HEK293T (cell line): ENCODE measurements at regions not wholly inside any gene's neighbourhood (a gene's known extent, or its start where the extent isn't known, plus 50 kb on each side); places are given as distances from the start of the nearest gene placed in this dataset.

Experiments
- CTCF ChIA-PET: fragments of 350-600 bp; formaldehyde crosslinking; extraction: SDS; loops from one replicate; lab custom pipeline; 2021; ENCODE audit warnings: antibody characterized with exemption, inconsistent platforms; lab: Yijun Ruan, JAX
- POLR2A ChIA-PET: fragments of 350-600 bp; formaldehyde crosslinking; extraction: SDS; loops from one replicate; lab custom pipeline; 2020; ENCODE audit warnings: antibody characterized with exemption, inconsistent platforms; lab: Yijun Ruan, JAX
- DNase-seq: peaks from one replicate; pipeline ENCODE4 v3.0.0; 2012; ENCODE audit warnings: mixed read lengths; ENCODE audit errors: extremely low spot score
- ARNT ChIP-seq: fragments of 450-650 bp; IDR thresholded peaks from 2 replicates; pipeline ENCODE4 v1.6.1; 2017; ENCODE audit warnings: mild to moderate bottlenecking
- BHLHE40 ChIP-seq: fragments of 450-650 bp; IDR thresholded peaks from 2 replicates; pipeline ENCODE4 v1.6.1; 2016; ENCODE audit warnings: mild to moderate bottlenecking, moderate library complexity, borderline replicate concordance
- CTBP1 ChIP-seq: fragments of 450-650 bp; IDR thresholded peaks from 2 replicates; pipeline ENCODE4 v1.6.1; 2016; ENCODE audit warnings: borderline replicate concordance
- ELF4 ChIP-seq: fragments of 450-650 bp; IDR thresholded peaks from 2 replicates; pipeline ENCODE4 v1.6.1; 2017; ENCODE audit warnings: antibody characterized with exemption
- FOXA1 ChIP-seq: fragments of 450-650 bp; IDR thresholded peaks from 2 replicates; pipeline ENCODE4 v1.6.1; 2016; ENCODE audit warnings: mild to moderate bottlenecking
- FOXK2 ChIP-seq: fragments of 450-650 bp; IDR thresholded peaks from 2 replicates; pipeline ENCODE4 v1.6.1; 2016; ENCODE audit warnings: mild to moderate bottlenecking
- FOXM1 ChIP-seq: fragments of 450-650 bp; IDR thresholded peaks from 2 replicates; pipeline ENCODE4 v1.6.1; 2017; ENCODE audit warnings: mild to moderate bottlenecking, borderline replicate concordance
- HDGF ChIP-seq: fragments of 450-650 bp; IDR thresholded peaks from 2 replicates; pipeline ENCODE4 v1.6.1; 2017; ENCODE audit warnings: antibody characterized with exemption, borderline replicate concordance
- L3MBTL2 ChIP-seq: fragments of 450-650 bp; conservative IDR thresholded peaks from 2 replicates; pipeline ENCODE4 v1.6.1; 2016; ENCODE audit warnings: mild to moderate bottlenecking
- LEF1 ChIP-seq: fragments of 450-650 bp; IDR thresholded peaks from 2 replicates; pipeline ENCODE4 v1.6.1; 2017; ENCODE audit warnings: mild to moderate bottlenecking, borderline replicate concordance
- NFRKB ChIP-seq: fragments of 450-650 bp; IDR thresholded peaks from 2 replicates; pipeline ENCODE4 v1.6.1; 2016; ENCODE audit warnings: mild to moderate bottlenecking, moderate library complexity
- SP1 ChIP-seq: fragments of 450-650 bp; IDR thresholded peaks from 2 replicates; pipeline ENCODE4 v1.6.1; 2017
- SUZ12 ChIP-seq: fragments of 450-650 bp; IDR thresholded peaks from 2 replicates; pipeline ENCODE4 v1.6.1; 2016; ENCODE audit warnings: mild to moderate bottlenecking
- TARDBP ChIP-seq: fragments of 450-650 bp; IDR thresholded peaks from 2 replicates; pipeline ENCODE4 v1.6.1; 2016
- ZNF384 ChIP-seq: fragments of 450-650 bp; IDR thresholded peaks from 2 replicates; pipeline ENCODE4 v1.6.1; 2016
- TF ChIP-seq, protein P1 (sequence below): fragments of 450-650 bp; IDR thresholded peaks from 2 replicates; pipeline ENCODE4 v1.6.1; 2016

DNA sequence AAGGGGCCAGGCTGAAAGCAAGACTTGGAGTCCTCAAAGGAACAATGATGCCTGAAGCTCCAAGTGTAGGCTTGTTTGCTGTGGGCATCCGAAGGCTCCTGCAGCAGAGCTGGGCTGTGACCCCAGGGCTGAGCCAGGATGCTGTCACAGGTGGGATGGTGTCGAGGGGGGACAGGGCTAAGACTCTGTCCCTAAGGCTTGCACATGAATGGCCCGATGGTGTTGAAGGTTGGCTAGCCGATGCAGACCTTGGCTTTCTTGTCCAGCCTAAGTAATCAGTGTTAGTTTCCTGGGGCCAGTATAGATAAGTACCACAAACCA is 251.0 kb downstream of the NDUFA10 start:
- ChIA-PET POLR2A (no interaction called here), CTCF (no interaction called here)
- no peak for DNase-seq

DNA sequence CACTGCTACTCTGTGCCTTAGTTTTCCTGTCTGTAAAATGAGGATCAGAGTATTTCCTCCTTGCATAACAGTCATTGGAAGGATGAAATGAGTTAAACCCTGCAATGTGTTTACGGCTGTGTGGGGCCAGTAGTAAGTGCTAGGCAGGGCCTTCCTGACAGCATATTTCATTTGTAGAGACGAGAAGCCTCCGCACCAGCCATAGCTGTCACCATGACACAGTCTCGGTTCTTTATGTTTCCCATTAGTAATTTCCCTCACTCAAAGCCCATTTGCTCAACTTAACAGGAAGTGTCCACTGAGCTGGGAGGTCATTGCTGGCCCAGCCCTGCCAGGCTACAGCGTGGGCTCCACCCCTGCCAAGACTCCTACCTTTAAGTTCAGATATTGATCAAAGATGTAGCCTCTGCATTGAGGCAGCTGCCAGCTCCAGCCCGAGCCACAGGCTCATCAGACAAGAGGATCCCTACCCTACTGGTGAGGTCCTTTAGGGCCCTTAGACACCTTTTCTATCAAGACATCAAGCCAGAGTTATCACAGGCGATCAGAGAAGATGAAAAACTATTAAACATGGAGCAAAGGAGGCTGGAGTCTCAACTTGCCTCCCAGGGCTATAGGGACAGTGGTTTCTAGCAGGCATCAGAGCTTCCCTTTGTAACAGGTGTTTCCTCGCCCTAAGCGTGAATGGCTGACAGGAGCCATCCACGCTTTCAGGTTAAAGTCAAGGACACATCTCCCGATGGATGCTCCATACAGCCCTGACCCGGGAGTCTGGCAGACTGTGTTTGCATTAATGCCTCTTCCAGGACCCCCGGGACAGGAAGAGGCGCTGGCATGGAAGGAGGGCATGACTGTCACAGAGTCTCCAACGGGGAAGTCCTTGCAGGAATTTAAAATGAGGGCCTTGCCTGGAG is 251.7 kb downstream of the NDUFA10 start:
- CTCF ChIA-PET: no interaction called here
- no peak for DNase-seq
- POLR2A ChIA-PET: no interaction called here
- TF ChIP-seq LEF1: no peak
- TF ChIP-seq L3MBTL2: no peak
- TF ChIP-seq ZNF384: no peak
- TF ChIP-seq SUZ12: no peak
- TF ChIP-seq HDGF: no peak
- no peak for TF ChIP-seq BHLHE40
- TF ChIP-seq ARNT: no peak
- TF ChIP-seq NFRKB: no peak
- no peak for TF ChIP-seq CTBP1

More for the DNA sequence above, 251.0 kb downstream of the NDUFA10 start:
- TF ChIP-seq ELF4: no peak
- TF ChIP-seq CTBP1: no peak
- TF ChIP-seq SUZ12: no peak
- no peak for TF ChIP-seq TARDBP
- no peak for TF ChIP-seq ZNF384
- TF ChIP-seq HDGF: no peak
- no peak for TF ChIP-seq NFRKB
- TF ChIP-seq ARNT: no peak
- no peak for TF ChIP-seq FOXM1
- TF ChIP-seq SP1: no peak
- TF ChIP-seq FOXA1: no peak
- no peak for TF ChIP-seq BHLHE40
- TF ChIP-seq LEF1: no peak
- TF ChIP-seq FOXK2: no peak
- no peak for TF ChIP-seq L3MBTL2
- TF ChIP-seq, protein P1, sequence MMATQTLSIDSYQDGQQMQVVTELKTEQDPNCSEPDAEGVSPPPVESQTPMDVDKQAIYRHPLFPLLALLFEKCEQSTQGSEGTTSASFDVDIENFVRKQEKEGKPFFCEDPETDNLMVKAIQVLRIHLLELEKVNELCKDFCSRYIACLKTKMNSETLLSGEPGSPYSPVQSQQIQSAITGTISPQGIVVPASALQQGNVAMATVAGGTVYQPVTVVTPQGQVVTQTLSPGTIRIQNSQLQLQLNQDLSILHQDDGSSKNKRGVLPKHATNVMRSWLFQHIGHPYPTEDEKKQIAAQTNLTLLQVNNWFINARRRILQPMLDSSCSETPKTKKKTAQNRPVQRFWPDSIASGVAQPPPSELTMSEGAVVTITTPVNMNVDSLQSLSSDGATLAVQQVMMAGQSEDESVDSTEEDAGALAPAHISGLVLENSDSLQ: no peak

DNA sequence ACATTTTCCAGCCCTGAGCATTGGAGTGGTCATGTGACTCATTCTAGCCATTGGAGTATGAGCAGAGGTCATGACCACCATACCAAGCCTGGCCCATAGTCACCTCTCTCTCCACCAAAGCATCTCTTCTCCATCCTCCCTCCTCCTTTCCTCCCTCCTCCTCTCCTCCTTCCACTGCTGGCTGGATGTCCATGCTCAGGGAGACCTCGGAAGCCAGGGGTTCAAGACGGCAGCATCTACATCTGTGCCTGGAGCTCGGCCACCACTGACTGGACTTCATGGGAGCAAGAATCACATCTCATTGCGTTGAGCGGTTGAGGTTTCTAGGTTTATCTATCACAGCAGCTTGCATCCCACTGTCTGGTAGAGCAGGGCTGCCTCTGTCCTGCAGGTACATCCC is 252.4 kb downstream of the NDUFA10 start:
- CTCF ChIA-PET: no interaction called here
- POLR2A ChIA-PET: no interaction called here

DNA sequence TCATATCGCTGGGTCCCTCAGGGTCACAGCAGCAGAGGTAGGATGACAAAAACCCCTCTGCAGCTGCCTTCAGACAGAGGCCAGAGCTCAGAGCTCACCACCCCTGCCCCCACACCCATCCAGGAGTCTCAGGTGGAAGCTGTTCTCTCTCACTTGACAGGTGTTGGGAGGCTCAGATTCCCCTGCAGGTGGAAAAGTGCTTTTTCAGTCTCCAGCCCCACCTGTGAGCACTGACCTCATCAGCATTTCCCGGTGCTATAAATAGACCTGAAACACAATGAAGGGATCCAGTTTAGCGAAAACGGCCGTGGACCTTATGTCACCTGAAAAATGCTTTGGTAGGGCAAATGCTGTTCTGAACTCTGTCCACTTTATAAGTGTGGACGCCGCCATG is 254.9 kb downstream of the NDUFA10 start:
- DNase-seq: no peak

More for the DNA sequence above, 252.4 kb downstream of the NDUFA10 start:
- no peak for TF ChIP-seq LEF1
- TF ChIP-seq TARDBP: no peak
- no peak for TF ChIP-seq ELF4
- no peak for TF ChIP-seq NFRKB
- no peak for TF ChIP-seq HDGF
- no peak for TF ChIP-seq ZNF384
- no peak for TF ChIP-seq FOXK2
- no peak for TF ChIP-seq L3MBTL2
- TF ChIP-seq SP1: no peak
- TF ChIP-seq, protein P1: no peak
- no peak for TF ChIP-seq CTBP1
- no peak for TF ChIP-seq ARNT
- no peak for TF ChIP-seq FOXM1
- TF ChIP-seq BHLHE40: no peak
- no peak for TF ChIP-seq FOXA1
- no peak for TF ChIP-seq SUZ12
- no peak for DNase-seq

DNA sequence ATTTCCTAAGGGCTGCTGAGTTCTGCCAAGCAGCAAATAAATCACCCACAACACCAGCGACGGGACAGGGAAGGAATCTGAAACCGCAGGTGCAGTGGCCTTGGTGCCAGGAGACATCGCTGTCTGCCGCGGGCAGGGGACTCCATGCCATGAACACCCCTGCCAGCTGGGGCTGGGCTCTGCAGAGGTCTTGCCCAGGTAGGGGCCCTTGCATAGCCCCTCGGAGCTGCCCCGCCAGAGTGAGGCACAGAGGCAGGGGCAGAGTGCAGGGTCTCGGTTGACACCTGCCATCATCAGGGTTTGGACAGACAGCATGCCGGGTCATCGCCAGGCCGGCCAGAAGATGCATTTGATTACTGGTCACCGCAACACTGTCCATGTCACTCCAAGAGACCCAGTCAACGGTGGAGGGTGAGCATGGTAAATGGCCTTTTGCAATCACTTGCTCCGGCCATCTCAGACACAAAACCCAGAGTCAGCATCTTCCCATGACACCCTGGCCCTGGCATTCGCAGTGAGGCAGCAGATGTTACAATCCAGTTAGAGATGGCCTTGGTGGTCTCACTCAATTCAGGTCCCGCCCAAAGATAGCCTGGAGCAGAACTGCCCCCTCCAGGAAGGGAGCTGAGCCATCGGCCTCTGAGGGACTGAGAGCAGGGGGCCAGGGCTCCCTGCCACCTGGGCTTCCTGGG is 255.4 kb downstream of the NDUFA10 start:
- DNase-seq: no peak
- POLR2A ChIA-PET: no interaction called here
- no peak for TF ChIP-seq CTBP1
- no peak for TF ChIP-seq TARDBP
- TF ChIP-seq SUZ12: no peak
- no peak for TF ChIP-seq FOXM1
- TF ChIP-seq LEF1: no peak
- TF ChIP-seq BHLHE40: no peak
- TF ChIP-seq ZNF384: no peak
- TF ChIP-seq, protein P1: no peak
- no peak for TF ChIP-seq SP1
- TF ChIP-seq HDGF: no peak
- no peak for TF ChIP-seq ARNT
- no peak for TF ChIP-seq ELF4
- TF ChIP-seq NFRKB: no peak
- no peak for TF ChIP-seq L3MBTL2
- no peak for TF ChIP-seq FOXK2
- no peak for TF ChIP-seq FOXA1
- CTCF ChIA-PET: no interaction called here

More for the DNA sequence above, 254.9 kb downstream of the NDUFA10 start:
- TF ChIP-seq ARNT (no peak), ZNF384 (no peak), FOXK2 (no peak), SP1 (no peak), L3MBTL2 (no peak), CTBP1 (no peak), FOXM1 (no peak), FOXA1 (no peak), HDGF (no peak), BHLHE40 (no peak), LEF1 (no peak), NFRKB (no peak), ELF4 (no peak), TARDBP (no peak), SUZ12 (no peak)
- TF ChIP-seq, protein P1: no peak
- POLR2A ChIA-PET: no interaction called here
- CTCF ChIA-PET: no interaction called here
